ENCODE measurements at regions not wholly inside any gene's neighbourhood (a gene's known extent, or its start where the extent isn't known, plus 50 kb on each side); places are given as distances from the start of the nearest gene placed in this dataset.
A peak's percentile ranks its signal among the peaks of the same experiment; 100 is the strongest.

GRCh38 chr5:174589011-174589410 lies 135.4 kb upstream of the MSX2 start (continued):
- no peak for TF ChIP-seq CTCF (IDR thresholded peaks at IDR 0.05 in 2 of 3, conservative IDR thresholded peaks at IDR 0.05 in 1 of 3; ENCODE audit: borderline replicate concordance in 1 of 3, insufficient read depth in 1 of 3, low read depth in 2 of 3, low read length in 2 of 3)
- TF ChIP-seq REST (IDR thresholded peaks at IDR 0.05; ENCODE audit: low read depth): no peak
- no peak for TF ChIP-seq EGR1 (IDR thresholded peaks at IDR 0.05; ENCODE audit: low read depth)

DNA sequence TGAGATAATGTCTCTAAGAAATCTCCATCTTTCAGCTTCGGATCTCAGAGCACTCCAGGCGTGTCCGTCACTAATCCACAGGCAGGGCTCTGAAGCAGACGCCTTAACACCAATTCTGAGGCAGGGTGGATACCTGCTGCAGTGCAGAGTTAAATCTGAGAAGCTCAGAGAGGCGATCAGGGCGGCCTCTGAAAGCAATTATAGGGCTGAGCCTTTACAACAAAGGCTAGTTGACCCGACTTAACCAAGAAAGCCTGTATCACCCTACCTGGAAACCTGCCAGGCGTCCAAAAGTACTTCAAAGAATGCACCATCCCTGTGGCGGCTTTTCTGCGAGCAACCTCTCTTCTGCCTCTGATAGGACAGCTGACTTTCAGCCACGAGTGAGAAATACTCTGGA lies 134.8 kb upstream of the MSX2 start:
- intact Hi-C loops (cut with micrococcal nuclease): no loop called here
- Histone ChIP-seq H3K9ac (ENCODE audit: low read length) (peak overlapping the region; percentile 2; the same call in 1 of the 2 replicates), H3K4me3 (replicated peaks in 1 of 2; ENCODE audit: low read depth in 1 of 2, low read length in 2 of 2) (peak overlapping the region in 1 of 2 experiments; percentile 36; a peak in 2 of 4 replicates), H3K27ac (ENCODE audit: low read depth, low read length) (peak overlapping the region; percentile 50), H3K36me3 (ENCODE audit: control insufficient read depth in 1 of 2, insufficient read depth in 2 of 2, low read length in 2 of 2) (no peaks in the 10 kb centered on the region), H4K20me1 (ENCODE audit: insufficient read depth) (no peaks in the 10 kb centered on the region), H3K4me2 (ENCODE audit: low read length) (peak overlapping the region; percentile 75), H2AFZ (ENCODE audit: low read depth, low read length, poor library complexity, severe bottlenecking) (peak overlapping the region; percentile 62), H3K79me2 (ENCODE audit: insufficient read depth, low read length) (no peaks in the 10 kb centered on the region), H3K9me2 (ENCODE audit: insufficient read depth) (no peaks in the 10 kb centered on the region), H3K9me3 (ENCODE audit: control insufficient read depth in 1 of 2, insufficient read depth in 1 of 2, low read depth in 1 of 2, low read length in 2 of 2) (no peaks in the 10 kb centered on the region), H3K27me3 (ENCODE audit: insufficient read depth, low read length) (no peaks in the 10 kb centered on the region), H3K4me1 (ENCODE audit: control insufficient read depth in 1 of 2, insufficient read depth in 2 of 2, low read length in 2 of 2) (peaks cover 23 to 46% of the 10 kb centered on the region in 2 experiments)
- ChIA-PET POLR2A (no interaction called here), RAD21 (ENCODE audit: low non-redundant PET in 1 of 2, low total read pairs in 2 of 2, uncharacterized antibody in 2 of 2, unreplicated experiment in 2 of 2) (no interaction called here), CTCF (interaction anchor here (1.2 kb wide), 1 partner anchor 12 kb away, joined by 4 read pairs; no protein-coding TSS in a partner anchor)
- no peak for DNase-seq (ENCODE audit: low read depth, low spot score)
- ATAC-seq: peak; percentile 84
- BruUV-seq (replicated peaks): no TSS peak
- TF ChIP-seq POLR2A (IDR thresholded peaks at IDR 0.05; ENCODE audit: borderline replicate concordance, extremely low read depth, insufficient read depth, insufficient read length) (no peak), MAX (IDR thresholded peaks at IDR 0.05) (no peak; the same call in 1 of the 2 replicates), EZH2phosphoT487 (IDR thresholded peaks at IDR 0.05; ENCODE audit: borderline replicate concordance) (no peak), JUND (IDR thresholded peaks at IDR 0.05) (no peak), TCF7L2 (IDR thresholded peaks at IDR 0.05; ENCODE audit: borderline replicate concordance, extremely low read depth, insufficient read depth, insufficient read length) (peak; percentile 86), CBX3 (IDR thresholded peaks at IDR 0.05; ENCODE audit: low read depth) (no peak), SRF (IDR thresholded peaks at IDR 0.05; ENCODE audit: low read depth) (no peak)
- TF ChIP-seq, protein P1, sequence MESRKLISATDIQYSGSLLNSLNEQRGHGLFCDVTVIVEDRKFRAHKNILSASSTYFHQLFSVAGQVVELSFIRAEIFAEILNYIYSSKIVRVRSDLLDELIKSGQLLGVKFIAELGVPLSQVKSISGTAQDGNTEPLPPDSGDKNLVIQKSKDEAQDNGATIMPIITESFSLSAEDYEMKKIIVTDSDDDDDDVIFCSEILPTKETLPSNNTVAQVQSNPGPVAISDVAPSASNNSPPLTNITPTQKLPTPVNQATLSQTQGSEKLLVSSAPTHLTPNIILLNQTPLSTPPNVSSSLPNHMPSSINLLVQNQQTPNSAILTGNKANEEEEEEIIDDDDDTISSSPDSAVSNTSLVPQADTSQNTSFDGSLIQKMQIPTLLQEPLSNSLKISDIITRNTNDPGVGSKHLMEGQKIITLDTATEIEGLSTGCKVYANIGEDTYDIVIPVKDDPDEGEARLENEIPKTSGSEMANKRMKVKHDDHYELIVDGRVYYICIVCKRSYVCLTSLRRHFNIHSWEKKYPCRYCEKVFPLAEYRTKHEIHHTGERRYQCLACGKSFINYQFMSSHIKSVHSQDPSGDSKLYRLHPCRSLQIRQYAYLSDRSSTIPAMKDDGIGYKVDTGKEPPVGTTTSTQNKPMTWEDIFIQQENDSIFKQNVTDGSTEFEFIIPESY (IDR thresholded peaks at IDR 0.05; ENCODE audit: extremely low read depth, insufficient replicate concordance, low read length): no peak

All from HCT116 (cell line).